ENCODE measurements at regions not wholly inside any gene's neighbourhood (a gene's known extent, or its start where the extent isn't known, plus 50 kb on each side); places are given as distances from the start of the nearest gene placed in this dataset.
"Not testable (repeated sequence)": the region's sequence is repeated elsewhere in the genome, so short reads cannot be mapped to it uniquely, and the experiment has no call there.

GRCh38 chr9:115850548-115851304, 302.9 kb upstream of the PAPPA start:
- no peak for TF ChIP-seq CTCF (IDR thresholded peaks at IDR 0.05; ENCODE audit: low read depth, low read length, missing control alignments)
- no peak overlapping the region for H3K4me3 ChIP-seq (replicated peaks; ENCODE audit: low read depth, low read length)
- DNase-seq (ENCODE audit: extremely low read depth, low read depth), result no peak

- TF ChIP-seq CTCF (IDR thresholded peaks at IDR 0.05; ENCODE audit: low read depth, low read length, missing control alignments), result no peak
- H3K4me3 ChIP-seq (replicated peaks; ENCODE audit: low read depth, low read length), result no peak overlapping the region
- DNase-seq (ENCODE audit: extremely low read depth, low read depth), result no peak
Observed at GRCh38 chr9:115855458-115856133, 298.0 kb upstream of the PAPPA start.

- DNase-seq (ENCODE audit: extremely low read depth, low read depth); H3K4me3 ChIP-seq (replicated peaks; ENCODE audit: low read depth, low read length): not testable (repeated sequence)
Observed at GRCh38 chr9:115858421-115858820, 295.2 kb upstream of the PAPPA start.

GRCh38 chr9:115862021-115862420, 291.6 kb upstream of the PAPPA start:
- DNase-seq (ENCODE audit: extremely low read depth, low read depth), result no peak
- H3K4me3 ChIP-seq (replicated peaks; ENCODE audit: low read depth, low read length), result no peak overlapping the region
- no peak for TF ChIP-seq CTCF (IDR thresholded peaks at IDR 0.05; ENCODE audit: low read depth, low read length, missing control alignments)

GRCh38 chr9:115864581-115864980, 289.0 kb upstream of the PAPPA start:
- DNase-seq (ENCODE audit: extremely low read depth, low read depth), result no peak
- no peak for TF ChIP-seq CTCF (IDR thresholded peaks at IDR 0.05; ENCODE audit: low read depth, low read length, missing control alignments)

GRCh38 chr9:115867326-115867725, 286.3 kb upstream of the PAPPA start:
- H3K4me3 ChIP-seq (replicated peaks; ENCODE audit: low read depth, low read length), result no peak overlapping the region
- TF ChIP-seq CTCF (IDR thresholded peaks at IDR 0.05; ENCODE audit: low read depth, low read length, missing control alignments), result no peak
- DNase-seq (ENCODE audit: extremely low read depth, low read depth), result no peak

More at GRCh38 chr9:115864581-115864980, 289.0 kb upstream of the PAPPA start:
- H3K4me3 ChIP-seq (replicated peaks; ENCODE audit: low read depth, low read length), result no peak overlapping the region

- no peak for DNase-seq (ENCODE audit: extremely low read depth, low read depth)
- no peak for TF ChIP-seq CTCF (IDR thresholded peaks at IDR 0.05; ENCODE audit: low read depth, low read length, missing control alignments)
- no peak overlapping the region for H3K4me3 ChIP-seq (replicated peaks; ENCODE audit: low read depth, low read length)
Observed at GRCh38 chr9:115877852-115878438, 275.6 kb upstream of the PAPPA start.

Measured in HFF-Myc (cell line).